ENCODE measurements at regions not wholly inside any gene's neighbourhood (a gene's known extent, or its start where the extent isn't known, plus 50 kb on each side); places are given as distances from the start of the nearest gene placed in this dataset.

DNA sequence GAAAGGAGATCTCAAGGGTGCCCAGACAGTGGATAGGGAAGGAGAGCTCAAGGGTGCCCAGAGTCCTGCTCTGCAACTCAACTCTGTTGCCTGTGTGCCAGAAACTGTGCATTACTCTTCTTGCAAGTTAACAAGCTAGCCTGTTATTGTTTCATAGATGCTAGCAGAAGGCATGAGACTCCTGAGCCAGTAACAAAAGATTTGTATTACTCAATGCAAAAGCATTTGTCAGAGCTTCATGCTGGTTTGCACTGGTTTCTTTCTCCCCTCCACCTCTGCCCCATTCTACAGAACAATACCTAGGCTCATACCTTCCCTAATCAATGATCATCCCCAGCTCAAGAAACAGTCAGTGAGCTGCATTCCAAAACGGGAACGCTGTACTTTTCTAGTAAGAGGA lies 124.5 kb upstream of the NEIL3 start:
- H3K4me1 ChIP-seq (ENCODE audit: control insufficient read depth, extremely low read depth, insufficient read depth, low read length) = no peaks in the 10 kb centered on the region
- no peaks in the 10 kb centered on the region for H3K9me3 ChIP-seq (replicated peaks; ENCODE audit: control insufficient read depth, insufficient read depth, low read length)
- POLR2A ChIA-PET = no interaction called here
- no peak overlapping the region for H3K27ac ChIP-seq (ENCODE audit: insufficient read depth, low read depth, low read length)
- no peaks in the 10 kb centered on the region for H3K36me3 ChIP-seq (ENCODE audit: control insufficient read depth in 2 of 2, extremely low read depth in 1 of 2, insufficient read depth in 2 of 2, low read length in 2 of 2)
- no peaks in the 10 kb centered on the region for H4K20me1 ChIP-seq (replicated peaks; ENCODE audit: control insufficient read depth, extremely low read depth, insufficient read depth, low read length)
- no peak overlapping the region for H2AFZ ChIP-seq (ENCODE audit: low read depth, low read length)
- dilution Hi-C loops (cut with MboI; ENCODE audit: extremely low pct_ligation_motif_present, low sequenced_read_pairs) (no loop called here), intact Hi-C loops (cut with micrococcal nuclease) (no loop called here)
- H3K4me3 ChIP-seq (replicated peaks in 1 of 3; ENCODE audit: insufficient read depth in 1 of 3, low read depth in 1 of 3, low read length in 3 of 3) = no peak overlapping the region
- no peaks in the 10 kb centered on the region for H3K79me2 ChIP-seq (ENCODE audit: control insufficient read depth, insufficient read depth, low read length)
- H3K9ac ChIP-seq (replicated peaks; ENCODE audit: extremely low read depth, insufficient read depth, low read length) = no peak overlapping the region
- CTCF ChIA-PET = no interaction called here
- no peak for DNase-seq (ENCODE audit: low read depth, low spot score)
- H3K9me1 ChIP-seq (replicated peaks; ENCODE audit: control insufficient read depth, extremely low read depth, insufficient read depth, low read length) = no peaks in the 10 kb centered on the region
- no peak overlapping the region for H3K4me2 ChIP-seq (ENCODE audit: insufficient read depth, low read length)
- TF ChIP-seq JUN (IDR thresholded peaks at IDR 0.05; ENCODE audit: borderline replicate concordance, insufficient read depth, insufficient read length, low read depth) (no peak), MYC (IDR thresholded peaks at IDR 0.05; ENCODE audit: low read depth, low read length) (no peak), POLR2AphosphoS5 (IDR thresholded peaks at IDR 0.05; ENCODE audit: insufficient read depth, low read depth, low read length) (no peak), CTCF (IDR thresholded peaks at IDR 0.05; ENCODE audit: extremely low read depth in 1 of 2, insufficient read depth in 1 of 2, low read depth in 1 of 2, low read length in 2 of 2) (no peak), EZH2 (IDR thresholded peaks at IDR 0.05; ENCODE audit: borderline replicate concordance, low read depth, low read length, severe bottlenecking) (no peak), MAX (IDR thresholded peaks at IDR 0.05; ENCODE audit: insufficient read depth, insufficient read length) (no peak), GATA2 (IDR thresholded peaks at IDR 0.05; ENCODE audit: insufficient read depth, insufficient read length, low read depth, low read length) (no peak), FOS (IDR thresholded peaks at IDR 0.05; ENCODE audit: borderline replicate concordance, insufficient read depth, low read length) (no peak)
- no peak for FAIRE-seq
- H3K27me3 ChIP-seq (ENCODE audit: control insufficient read depth in 2 of 2, insufficient read depth in 2 of 2, low read length in 2 of 2) = no peaks in the 10 kb centered on the region
- no TSS peak for BruUV-seq (replicated peaks)
